ENCODE measurements at regions not wholly inside any gene's neighbourhood (a gene's known extent, or its start where the extent isn't known, plus 50 kb on each side); places are given as distances from the start of the nearest gene placed in this dataset.

- 41% methylated on average over 2 of the region's 4 CpGs for WGBS (ENCODE audit: insufficient coverage)
- Histone ChIP-seq H3K4me1 (ENCODE audit: control insufficient read depth, insufficient read depth, low read length) (no peaks in the 10 kb centered on the region), H3K4me3 (ENCODE audit: low read depth, low read length) (no peak overlapping the region), H3K36me3 (ENCODE audit: control insufficient read depth, insufficient read depth, low read length) (no peaks in the 10 kb centered on the region), H3K27me3 (ENCODE audit: control insufficient read depth, insufficient read depth, low read length) (no peaks in the 10 kb centered on the region), H3K9me3 (ENCODE audit: control insufficient read depth, insufficient read depth, low read length) (no peaks in the 10 kb centered on the region), H3K27ac (ENCODE audit: low read depth, low read length) (no peak overlapping the region)
- DNase-seq (ENCODE audit: low read depth in 4 of 6, low spot score in 6 of 6): no peak
Measured at GRCh38 chr18:32621034-32621433, 150.4 kb upstream of the GAREM1 start.

- Histone ChIP-seq H3K4me3 (ENCODE audit: low read depth, low read length) (no peak overlapping the region), H3K36me3 (ENCODE audit: control insufficient read depth, insufficient read depth, low read length) (no peaks in the 10 kb centered on the region), H3K9me3 (ENCODE audit: control insufficient read depth, insufficient read depth, low read length) (no peaks in the 10 kb centered on the region), H3K27ac (ENCODE audit: low read depth, low read length) (no peak overlapping the region), H3K4me1 (ENCODE audit: control insufficient read depth, insufficient read depth, low read length) (no peaks in the 10 kb centered on the region), H3K27me3 (ENCODE audit: control insufficient read depth, insufficient read depth, low read length) (no peaks in the 10 kb centered on the region)
- peak in 1 of 6 donors; percentile 29 for DNase-seq (ENCODE audit: low read depth in 4 of 6, low spot score in 6 of 6)
- no CpG with 5 or more reads among the region's 4 CpGs for WGBS (ENCODE audit: insufficient coverage)
Measured at GRCh38 chr18:32618546-32618945, 147.9 kb upstream of the GAREM1 start.

GRCh38 chr18:32613821-32614220 lies 143.1 kb upstream of the GAREM1 start:
- no peaks in the 10 kb centered on the region for H3K9me3 ChIP-seq (ENCODE audit: control insufficient read depth, insufficient read depth, low read length)
- DNase-seq (ENCODE audit: low read depth in 4 of 6, low spot score in 6 of 6): no peak
- no peaks in the 10 kb centered on the region for H3K27me3 ChIP-seq (ENCODE audit: control insufficient read depth, insufficient read depth, low read length)
- no peaks in the 10 kb centered on the region for H3K36me3 ChIP-seq (ENCODE audit: control insufficient read depth, insufficient read depth, low read length)
- whole genome bisulfite sequencing (ENCODE audit: insufficient coverage): 100% methylated on average over 1 of the region's 3 CpGs
- H3K4me1 ChIP-seq (ENCODE audit: control insufficient read depth, insufficient read depth, low read length): no peaks in the 10 kb centered on the region
- no peak overlapping the region for H3K4me3 ChIP-seq (ENCODE audit: low read depth, low read length)
- no peak overlapping the region for H3K27ac ChIP-seq (ENCODE audit: low read depth, low read length)

GRCh38 chr18:32612651-32613050 lies 142.0 kb upstream of the GAREM1 start:
- WGBS (ENCODE audit: insufficient coverage): 58% methylated on average over 2 of the region's 3 CpGs
- Histone ChIP-seq H3K4me1 (ENCODE audit: control insufficient read depth, insufficient read depth, low read length) (no peaks in the 10 kb centered on the region), H3K27ac (ENCODE audit: low read depth, low read length) (no peak overlapping the region), H3K9me3 (ENCODE audit: control insufficient read depth, insufficient read depth, low read length) (no peaks in the 10 kb centered on the region), H3K27me3 (ENCODE audit: control insufficient read depth, insufficient read depth, low read length) (no peaks in the 10 kb centered on the region), H3K36me3 (ENCODE audit: control insufficient read depth, insufficient read depth, low read length) (no peaks in the 10 kb centered on the region), H3K4me3 (ENCODE audit: low read depth, low read length) (no peak overlapping the region)
- no peak for DNase-seq (ENCODE audit: low read depth in 4 of 6, low spot score in 6 of 6)

GRCh38 chr18:32610176-32610575 lies 139.5 kb upstream of the GAREM1 start:
- Histone ChIP-seq H3K27me3 (ENCODE audit: control insufficient read depth, insufficient read depth, low read length) (no peaks in the 10 kb centered on the region), H3K27ac (ENCODE audit: low read depth, low read length) (no peak overlapping the region), H3K4me1 (ENCODE audit: control insufficient read depth, insufficient read depth, low read length) (no peaks in the 10 kb centered on the region), H3K4me3 (ENCODE audit: low read depth, low read length) (no peak overlapping the region), H3K9me3 (ENCODE audit: control insufficient read depth, insufficient read depth, low read length) (no peaks in the 10 kb centered on the region), H3K36me3 (ENCODE audit: control insufficient read depth, insufficient read depth, low read length) (no peaks in the 10 kb centered on the region)
- no CpG with 5 or more reads among the region's 1 CpG for WGBS (ENCODE audit: insufficient coverage)
- DNase-seq (ENCODE audit: low read depth in 4 of 6, low spot score in 6 of 6): peak in 1 of 6 donors; percentile 26

- 86% methylated on average over 3 of the region's 4 CpGs for WGBS (ENCODE audit: insufficient coverage)
- H3K27me3 ChIP-seq (ENCODE audit: control insufficient read depth, insufficient read depth, low read length): no peaks in the 10 kb centered on the region
- H3K27ac ChIP-seq (ENCODE audit: low read depth, low read length): no peak overlapping the region
- DNase-seq (ENCODE audit: low read depth in 4 of 6, low spot score in 6 of 6): no peak
- H3K4me3 ChIP-seq (ENCODE audit: low read depth, low read length): no peak overlapping the region
- no peaks in the 10 kb centered on the region for H3K9me3 ChIP-seq (ENCODE audit: control insufficient read depth, insufficient read depth, low read length)
- H3K36me3 ChIP-seq (ENCODE audit: control insufficient read depth, insufficient read depth, low read length): no peaks in the 10 kb centered on the region
- no peaks in the 10 kb centered on the region for H3K4me1 ChIP-seq (ENCODE audit: control insufficient read depth, insufficient read depth, low read length)
Measured at GRCh38 chr18:32607816-32608215, 137.1 kb upstream of the GAREM1 start.

- no peak for DNase-seq (ENCODE audit: low read depth in 4 of 6, low spot score in 6 of 6)
- H3K4me3 ChIP-seq (ENCODE audit: low read depth, low read length): no peak overlapping the region
- no peaks in the 10 kb centered on the region for H3K36me3 ChIP-seq (ENCODE audit: control insufficient read depth, insufficient read depth, low read length)
- WGBS (ENCODE audit: insufficient coverage): 93% methylated on average over 3 of the region's 3 CpGs
- no peaks in the 10 kb centered on the region for H3K4me1 ChIP-seq (ENCODE audit: control insufficient read depth, insufficient read depth, low read length)
- H3K9me3 ChIP-seq (ENCODE audit: control insufficient read depth, insufficient read depth, low read length): peaks cover 3% of the 10 kb centered on the region
- no peak overlapping the region for H3K27ac ChIP-seq (ENCODE audit: low read depth, low read length)
- no peaks in the 10 kb centered on the region for H3K27me3 ChIP-seq (ENCODE audit: control insufficient read depth, insufficient read depth, low read length)
Measured at GRCh38 chr18:32598144-32598543, 127.5 kb upstream of the GAREM1 start.

- peak in 1 of 6 donors; percentile 72 for DNase-seq (ENCODE audit: low read depth in 4 of 6, low spot score in 6 of 6)
- Histone ChIP-seq H3K4me1 (ENCODE audit: control insufficient read depth, insufficient read depth, low read length) (no peaks in the 10 kb centered on the region), H3K4me3 (ENCODE audit: low read depth, low read length) (no peak overlapping the region), H3K36me3 (ENCODE audit: control insufficient read depth, insufficient read depth, low read length) (no peaks in the 10 kb centered on the region), H3K27me3 (ENCODE audit: control insufficient read depth, insufficient read depth, low read length) (no peaks in the 10 kb centered on the region), H3K9me3 (ENCODE audit: control insufficient read depth, insufficient read depth, low read length) (peaks cover 3% of the 10 kb centered on the region), H3K27ac (ENCODE audit: low read depth, low read length) (no peak overlapping the region)
- WGBS (ENCODE audit: insufficient coverage): 50% methylated on average over 2 of the region's 2 CpGs
Measured at GRCh38 chr18:32596501-32596900, 125.8 kb upstream of the GAREM1 start.

- H3K27me3 ChIP-seq (ENCODE audit: control insufficient read depth, insufficient read depth, low read length): no peaks in the 10 kb centered on the region
- peak in 2 of 6 donors; percentile 57 to 93 for DNase-seq (ENCODE audit: low read depth in 4 of 6, low spot score in 6 of 6)
- no peaks in the 10 kb centered on the region for H3K4me1 ChIP-seq (ENCODE audit: control insufficient read depth, insufficient read depth, low read length)
- no peaks in the 10 kb centered on the region for H3K36me3 ChIP-seq (ENCODE audit: control insufficient read depth, insufficient read depth, low read length)
- H3K27ac ChIP-seq (ENCODE audit: low read depth, low read length): no peak overlapping the region
- 13% methylated on average over 3 of the region's 3 CpGs for WGBS (ENCODE audit: insufficient coverage)
- no peak overlapping the region for H3K4me3 ChIP-seq (ENCODE audit: low read depth, low read length)
- H3K9me3 ChIP-seq (ENCODE audit: control insufficient read depth, insufficient read depth, low read length): peaks cover 3% of the 10 kb centered on the region
Measured at GRCh38 chr18:32595832-32596231, 125.2 kb upstream of the GAREM1 start.

- Histone ChIP-seq H3K27me3 (ENCODE audit: control insufficient read depth, insufficient read depth, low read length) (no peaks in the 10 kb centered on the region), H3K4me1 (ENCODE audit: control insufficient read depth, insufficient read depth, low read length) (no peaks in the 10 kb centered on the region), H3K36me3 (ENCODE audit: control insufficient read depth, insufficient read depth, low read length) (no peaks in the 10 kb centered on the region), H3K4me3 (ENCODE audit: low read depth, low read length) (no peak overlapping the region), H3K9me3 (ENCODE audit: control insufficient read depth, insufficient read depth, low read length) (peaks cover 5% of the 10 kb centered on the region), H3K27ac (ENCODE audit: low read depth, low read length) (no peak overlapping the region)
- WGBS (ENCODE audit: insufficient coverage): 93% methylated on average over 3 of the region's 5 CpGs
- DNase-seq (ENCODE audit: low read depth in 4 of 6, low spot score in 6 of 6): no peak
Measured at GRCh38 chr18:32588191-32588590, 117.5 kb upstream of the GAREM1 start.
